ENCODE measurements at regions not wholly inside any gene's neighbourhood (a gene's known extent, or its start where the extent isn't known, plus 50 kb on each side); places are given as distances from the start of the nearest gene placed in this dataset.
A peak's percentile ranks its signal among the peaks of the same experiment; 100 is the strongest.

GRCh38 chr5:3217771-3218495, 377.7 kb upstream of the IRX1 start:
- DNase-seq, result no peak

GRCh38 chr5:3217114-3217513, 378.5 kb upstream of the IRX1 start:
- peak; percentile 12 for DNase-seq

GRCh38 chr5:3216386-3216785, 379.2 kb upstream of the IRX1 start:
- DNase-seq, result no peak

GRCh38 chr5:3214838-3215374, 380.7 kb upstream of the IRX1 start:
- peak; percentile 22 for DNase-seq

GRCh38 chr5:3214396-3214795, 381.2 kb upstream of the IRX1 start:
- peak; percentile 33 for DNase-seq

GRCh38 chr5:3212869-3213268, 382.8 kb upstream of the IRX1 start:
- no peak for DNase-seq

GRCh38 chr5:3210531-3210930, 385.1 kb upstream of the IRX1 start:
- DNase-seq, result no peak

GRCh38 chr5:3209918-3210317, 385.7 kb upstream of the IRX1 start:
- no peak for DNase-seq

- no peak for DNase-seq
Observed at GRCh38 chr5:3202570-3202969, 393.1 kb upstream of the IRX1 start.

- DNase-seq, result no peak
Observed at GRCh38 chr5:3201941-3202340, 393.7 kb upstream of the IRX1 start.

GRCh38 chr5:3201121-3201520, 394.5 kb upstream of the IRX1 start:
- DNase-seq, result no peak

GRCh38 chr5:3199962-3200755, 395.5 kb upstream of the IRX1 start:
- no peak for DNase-seq

GRCh38 chr5:3198074-3198449, 397.6 kb upstream of the IRX1 start:
- no peak for DNase-seq

GRCh38 chr5:3197304-3198073, 398.1 kb upstream of the IRX1 start:
- peak; percentile 60 for DNase-seq

GRCh38 chr5:3195994-3196393, 399.6 kb upstream of the IRX1 start:
- no peak for DNase-seq

GRCh38 chr5:3194684-3195083, 400.9 kb upstream of the IRX1 start:
- no peak for DNase-seq

- DNase-seq, result no peak
Observed at GRCh38 chr5:3194271-3194670, 401.4 kb upstream of the IRX1 start.

- DNase-seq, result no peak
Observed at GRCh38 chr5:3191585-3191984, 404.0 kb upstream of the IRX1 start.

GRCh38 chr5:3190930-3191329, 404.7 kb upstream of the IRX1 start:
- no peak for DNase-seq

GRCh38 chr5:3190433-3190832, 405.2 kb upstream of the IRX1 start:
- DNase-seq, result no peak

- no peak for DNase-seq
Observed at GRCh38 chr5:3187771-3188425, 407.7 kb upstream of the IRX1 start.

GRCh38 chr5:3186736-3187405, 408.8 kb upstream of the IRX1 start:
- DNase-seq, result no peak
